ENCODE measurements at regions not wholly inside any gene's neighbourhood (a gene's known extent, or its start where the extent isn't known, plus 50 kb on each side); places are given as distances from the start of the nearest gene placed in this dataset.
"Not testable (repeated sequence)": the region's sequence is repeated elsewhere in the genome, so short reads cannot be mapped to it uniquely, and the experiment has no call there.

GRCh38 chr15:58295637-58296215, 136.1 kb upstream of the LIPC start:
- no peak for DNase-seq (ENCODE audit: low spot score)

- DNase-seq (ENCODE audit: low spot score) = no peak
These were observed 135.5 kb upstream of the LIPC start for GRCh38 chr15:58296276-58296675.

GRCh38 chr15:58297639-58298038, 134.2 kb upstream of the LIPC start:
- no peak for DNase-seq (ENCODE audit: low spot score)

- DNase-seq (ENCODE audit: low spot score) = peak; percentile 53
These were observed 132.6 kb upstream of the LIPC start for GRCh38 chr15:58298879-58299850.

GRCh38 chr15:58302832-58303231, 129.0 kb upstream of the LIPC start:
- no peak for DNase-seq (ENCODE audit: low spot score)

- DNase-seq (ENCODE audit: low spot score) = no peak
These were observed 128.6 kb upstream of the LIPC start for GRCh38 chr15:58303236-58303635.

GRCh38 chr15:58306591-58307312, 125.0 kb upstream of the LIPC start:
- peak; percentile 31 for DNase-seq (ENCODE audit: low spot score)

GRCh38 chr15:58307313-58307961, 124.4 kb upstream of the LIPC start:
- peak; percentile 62 for DNase-seq (ENCODE audit: low spot score)

GRCh38 chr15:58308742-58309355, 122.9 kb upstream of the LIPC start:
- no peak for DNase-seq (ENCODE audit: low spot score)

GRCh38 chr15:58309963-58310928, 121.5 kb upstream of the LIPC start:
- no peak for DNase-seq (ENCODE audit: low spot score)

GRCh38 chr15:58311556-58311955, 120.2 kb upstream of the LIPC start:
- no peak for DNase-seq (ENCODE audit: low spot score)

GRCh38 chr15:58312031-58312430, 119.8 kb upstream of the LIPC start:
- no peak for DNase-seq (ENCODE audit: low spot score)

GRCh38 chr15:58313304-58313703, 118.5 kb upstream of the LIPC start:
- no peak for DNase-seq (ENCODE audit: low spot score)

GRCh38 chr15:58313810-58314592, 117.8 kb upstream of the LIPC start:
- DNase-seq (ENCODE audit: low spot score) = no peak

- no peak for DNase-seq (ENCODE audit: low spot score)
These were observed 117.1 kb upstream of the LIPC start for GRCh38 chr15:58314593-58315216.

- no peak for DNase-seq (ENCODE audit: low spot score)
These were observed 113.3 kb upstream of the LIPC start for GRCh38 chr15:58318517-58318916.

- DNase-seq (ENCODE audit: low spot score) = no peak
These were observed 110.8 kb upstream of the LIPC start for GRCh38 chr15:58321034-58321433.

- no peak for DNase-seq (ENCODE audit: low spot score)
These were observed 109.5 kb upstream of the LIPC start for GRCh38 chr15:58322253-58322652.

GRCh38 chr15:58323321-58323720, 108.5 kb upstream of the LIPC start:
- DNase-seq (ENCODE audit: low spot score) = not testable (repeated sequence)

Measured in GM03348 (cell line).